ENCODE measurements at regions not wholly inside any gene's neighbourhood (a gene's known extent, or its start where the extent isn't known, plus 50 kb on each side); places are given as distances from the start of the nearest gene placed in this dataset.

DNA sequence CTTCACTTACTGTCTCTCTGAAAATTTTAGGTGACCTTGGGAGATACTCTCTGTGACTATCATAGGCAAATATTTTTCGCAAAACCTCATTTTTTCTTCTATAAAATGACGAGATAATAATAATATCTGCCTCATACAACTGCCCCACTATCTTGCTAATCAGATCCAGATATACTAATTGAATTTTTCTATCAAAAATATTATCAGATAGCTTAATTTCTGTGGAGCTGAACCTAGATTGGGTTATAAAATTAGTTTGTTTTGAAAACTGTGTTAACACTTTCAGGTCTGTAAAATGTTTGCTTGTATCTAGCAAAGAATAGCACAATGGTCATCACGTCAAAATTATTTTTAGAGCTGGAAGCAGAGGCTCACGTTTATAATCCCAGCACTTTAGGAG is 486.7 kb upstream of the LRRN3 start:
- H3K36me3 ChIP-seq (ENCODE audit: low read depth) = no peaks in the 10 kb centered on the region
- no peak overlapping the region for H3K4me3 ChIP-seq
- no peaks in the 10 kb centered on the region for H3K4me1 ChIP-seq (ENCODE audit: low read depth)
- DNase-seq = no peak
- intact Hi-C loops (cut with DNase I, micrococcal nuclease) = no loop called here
- no peaks in the 10 kb centered on the region for H3K9me3 ChIP-seq
- no peak for ATAC-seq
- no peak for TF ChIP-seq CTCF (IDR thresholded peaks at IDR 0.05)

- ATAC-seq = no peak
- H3K9me3 ChIP-seq = no peaks in the 10 kb centered on the region
Measured at GRCh38 chr7:110604885-110605284, 486.0 kb upstream of the LRRN3 start.

DNA sequence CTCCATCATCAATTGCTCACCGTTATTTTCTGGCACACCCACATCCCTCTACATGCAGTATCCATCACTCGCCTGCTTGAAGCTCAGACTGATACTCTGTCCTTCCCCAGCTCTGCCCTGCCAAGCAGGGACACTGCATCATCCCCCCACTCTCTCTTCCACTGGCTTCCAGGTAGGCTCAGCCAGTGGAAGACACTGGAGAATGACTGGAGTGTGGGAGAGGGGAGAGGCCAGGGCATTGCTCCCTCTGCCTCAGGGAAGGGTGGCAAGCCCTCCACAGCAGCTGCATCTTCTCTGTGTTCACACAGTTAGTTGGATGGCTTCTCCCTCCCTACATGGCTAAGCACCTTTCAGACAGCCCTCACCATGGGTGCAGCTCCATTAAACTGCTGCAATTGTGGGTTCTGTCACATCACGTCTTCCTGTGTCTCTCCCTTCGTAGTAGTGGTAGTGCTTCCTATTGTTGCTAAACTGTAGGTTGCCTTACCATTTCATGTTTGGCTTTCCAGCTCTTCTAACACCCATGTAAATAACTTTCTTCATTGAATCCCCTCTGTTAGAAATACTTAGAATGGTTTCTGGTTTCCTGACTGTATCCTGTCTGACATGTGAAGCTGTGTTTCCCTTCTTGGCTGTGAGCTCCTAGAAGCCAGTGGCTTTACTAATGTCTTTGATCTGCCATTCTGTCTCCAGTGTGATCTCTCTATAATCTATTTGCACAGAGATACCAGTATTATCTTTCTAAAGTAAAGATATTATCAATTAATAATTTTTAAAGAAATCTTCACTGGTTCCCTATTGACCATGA is 483.7 kb upstream of the LRRN3 start:
- intact Hi-C loops (cut with DNase I, micrococcal nuclease) = no loop called here
- no peaks in the 10 kb centered on the region for H3K4me1 ChIP-seq (ENCODE audit: low read depth)
- no peak for TF ChIP-seq CTCF (IDR thresholded peaks at IDR 0.05)
- no peak for ATAC-seq
- no peak for DNase-seq
- no peak overlapping the region for H3K4me3 ChIP-seq
- H3K9me3 ChIP-seq = no peaks in the 10 kb centered on the region
- no peaks in the 10 kb centered on the region for H3K36me3 ChIP-seq (ENCODE audit: low read depth)

More at GRCh38 chr7:110604885-110605284, 486.0 kb upstream of the LRRN3 start:
- H3K36me3 ChIP-seq (ENCODE audit: low read depth) = no peaks in the 10 kb centered on the region
- intact Hi-C loops (cut with DNase I, micrococcal nuclease) = no loop called here
- H3K4me3 ChIP-seq = no peak overlapping the region
- no peaks in the 10 kb centered on the region for H3K4me1 ChIP-seq (ENCODE audit: low read depth)
- TF ChIP-seq CTCF (IDR thresholded peaks at IDR 0.05) = no peak
- no peak for DNase-seq

DNA sequence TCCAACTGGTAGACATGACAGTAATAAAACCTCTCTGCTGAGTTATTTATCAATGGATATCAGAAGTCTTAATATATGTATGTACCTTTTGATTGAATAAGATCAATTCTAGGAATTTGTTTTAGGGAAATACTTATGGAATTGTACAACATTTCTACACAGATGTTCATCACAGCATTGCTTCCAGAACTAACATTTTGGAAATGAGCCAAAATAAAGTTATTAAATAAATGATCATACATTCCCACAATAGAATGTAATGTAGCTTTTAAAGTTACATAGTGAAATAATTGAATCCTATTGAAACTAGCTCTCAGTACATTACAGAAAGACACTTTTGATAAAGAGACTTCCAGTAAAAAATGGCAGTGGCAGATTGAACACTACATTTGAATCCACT is 481.6 kb upstream of the LRRN3 start:
- no peak for DNase-seq
- Histone ChIP-seq H3K36me3 (ENCODE audit: low read depth) (no peaks in the 10 kb centered on the region), H3K4me1 (ENCODE audit: low read depth) (no peaks in the 10 kb centered on the region), H3K4me3 (no peak overlapping the region), H3K9me3 (no peaks in the 10 kb centered on the region)
- intact Hi-C loops (cut with DNase I, micrococcal nuclease) = no loop called here
- TF ChIP-seq CTCF (IDR thresholded peaks at IDR 0.05) = no peak
- ATAC-seq = no peak

DNA sequence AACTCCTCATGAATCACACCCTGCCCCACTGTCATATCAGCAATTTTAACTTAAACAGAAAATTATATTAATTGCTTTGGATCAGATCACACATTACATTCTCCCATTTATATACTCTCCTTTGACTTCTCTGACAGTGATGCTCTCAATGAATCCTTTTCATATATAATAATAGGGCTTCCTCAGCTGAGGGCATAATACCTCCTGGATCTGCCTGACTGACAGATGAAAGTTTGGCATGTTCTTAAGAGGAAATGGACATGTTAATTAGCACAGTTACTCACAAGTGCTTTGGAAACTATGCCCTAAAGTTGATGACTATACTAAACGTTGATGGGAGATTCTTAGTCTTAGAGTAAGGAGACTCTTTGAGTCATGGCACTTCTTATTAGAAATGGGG is 478.2 kb upstream of the LRRN3 start:
- TF ChIP-seq CTCF (IDR thresholded peaks at IDR 0.05) = no peak
- H3K36me3 ChIP-seq (ENCODE audit: low read depth) = no peaks in the 10 kb centered on the region
- intact Hi-C loops (cut with DNase I, micrococcal nuclease) = no loop called here
- H3K4me3 ChIP-seq = no peak overlapping the region
- no peak for ATAC-seq
- no peak for DNase-seq
- no peaks in the 10 kb centered on the region for H3K4me1 ChIP-seq (ENCODE audit: low read depth)
- no peaks in the 10 kb centered on the region for H3K9me3 ChIP-seq
